PC-9 (cell line): ENCODE measurements at regions not wholly inside any gene's neighbourhood (a gene's known extent, or its start where the extent isn't known, plus 50 kb on each side); places are given as distances from the start of the nearest gene placed in this dataset.

ENCODE experiments used
- CTCF ChIP-seq: fragments of 200-600 bp; sonication (generic); conservative IDR thresholded peaks from 2 replicates; pipeline ENCODE4 v1.6.1; 2017; ENCODE audit warnings: mixed run types, antibody characterized with exemption, mild to moderate bottlenecking, moderate library complexity
- EZH2 ChIP-seq: fragments of 200-600 bp; sonication (generic); IDR thresholded peaks from 2 replicates; pipeline ENCODE4 v1.8.0; 2017; ENCODE audit warnings: antibody characterized with exemption, low read depth

- TF ChIP-seq CTCF (no peak), EZH2 (no peak)
These were observed 119.4 kb downstream of the POLR1F start for GRCh38 chr7:19589446-19589845.
